NCI-H774 (cell line): ENCODE measurements at regions not wholly inside any gene's neighbourhood (a gene's known extent, or its start where the extent isn't known, plus 50 kb on each side); places are given as distances from the start of the nearest gene placed in this dataset.

Experiments
- DNase-seq: peaks from one replicate; lab custom pipeline; 2025; lab: John Stamatoyannopoulos, UW

DNA sequence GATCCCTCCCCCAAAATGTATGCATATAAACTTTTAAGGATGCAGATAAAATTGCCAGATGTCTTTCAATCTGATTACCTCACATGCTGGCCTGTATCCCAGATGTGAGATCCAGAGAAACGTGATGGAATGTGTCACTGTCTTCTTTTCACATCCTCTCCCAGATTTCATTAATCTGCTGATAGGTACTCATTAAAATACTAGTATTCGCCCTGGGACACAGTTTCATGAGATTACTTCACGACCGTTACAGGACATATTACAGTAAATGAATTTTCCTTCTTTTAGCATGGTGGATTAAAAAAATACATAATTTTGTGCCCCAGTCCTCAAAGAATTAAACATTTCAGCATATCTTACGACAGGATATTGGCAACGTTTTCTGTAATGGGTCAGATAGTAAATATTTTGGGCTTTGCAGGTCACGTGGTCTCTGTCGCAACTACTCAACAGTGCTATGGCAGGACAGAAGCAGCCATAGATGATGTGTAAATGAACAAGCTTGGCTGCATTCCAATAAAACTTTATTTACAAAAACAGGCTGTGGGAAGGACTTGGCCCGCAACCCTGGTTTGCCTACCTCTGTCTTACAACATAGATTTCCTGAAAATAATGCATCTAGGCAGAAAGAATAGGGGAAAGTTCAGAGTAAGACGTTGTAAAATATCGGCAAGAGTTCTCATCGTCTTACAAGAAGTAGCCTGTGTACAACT, 156.0 kb upstream of the DIO3 start:
- no peak for DNase-seq

GRCh38 chr14:101406921-101407320, 154.4 kb upstream of the DIO3 start:
- DNase-seq = no peak

- no peak for DNase-seq
Observed at GRCh38 chr14:101407328-101407727, 154.0 kb upstream of the DIO3 start.

DNA sequence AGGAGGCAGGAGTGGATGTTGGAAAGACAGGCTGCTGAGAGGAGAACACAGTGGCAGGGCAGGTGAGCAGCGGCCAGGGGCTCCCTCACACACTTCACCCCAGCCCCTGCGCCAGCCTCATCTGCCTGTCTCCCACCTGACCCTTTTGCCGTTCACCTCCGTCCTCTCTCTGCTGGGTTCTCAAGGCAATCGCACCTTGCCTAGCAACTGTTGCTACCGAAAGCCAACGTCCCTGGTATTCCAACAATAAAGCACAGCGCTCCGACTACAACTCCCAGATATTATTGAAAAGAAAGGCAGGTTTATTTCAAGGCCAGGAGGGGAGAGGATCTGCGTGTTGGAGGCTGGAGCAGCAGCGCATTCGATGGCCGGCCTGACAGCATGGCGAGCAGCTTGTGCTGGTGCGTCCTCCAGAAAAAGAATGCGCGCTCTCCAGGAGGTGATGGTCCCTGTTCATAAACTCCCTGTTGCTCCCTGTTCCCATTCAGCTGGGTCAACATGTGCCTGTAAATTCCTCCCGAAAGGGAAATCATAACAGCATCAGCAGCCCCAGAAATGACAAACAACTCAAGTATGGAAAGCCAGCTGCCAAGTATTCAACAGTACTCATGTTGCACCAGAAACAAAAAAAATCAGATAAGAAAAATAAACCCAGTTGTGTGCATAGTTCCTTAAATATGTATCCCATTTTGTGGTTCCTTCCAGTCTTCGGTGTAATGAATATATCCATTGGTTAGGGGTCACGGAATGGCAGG, 153.0 kb upstream of the DIO3 start:
- no peak for DNase-seq

DNA sequence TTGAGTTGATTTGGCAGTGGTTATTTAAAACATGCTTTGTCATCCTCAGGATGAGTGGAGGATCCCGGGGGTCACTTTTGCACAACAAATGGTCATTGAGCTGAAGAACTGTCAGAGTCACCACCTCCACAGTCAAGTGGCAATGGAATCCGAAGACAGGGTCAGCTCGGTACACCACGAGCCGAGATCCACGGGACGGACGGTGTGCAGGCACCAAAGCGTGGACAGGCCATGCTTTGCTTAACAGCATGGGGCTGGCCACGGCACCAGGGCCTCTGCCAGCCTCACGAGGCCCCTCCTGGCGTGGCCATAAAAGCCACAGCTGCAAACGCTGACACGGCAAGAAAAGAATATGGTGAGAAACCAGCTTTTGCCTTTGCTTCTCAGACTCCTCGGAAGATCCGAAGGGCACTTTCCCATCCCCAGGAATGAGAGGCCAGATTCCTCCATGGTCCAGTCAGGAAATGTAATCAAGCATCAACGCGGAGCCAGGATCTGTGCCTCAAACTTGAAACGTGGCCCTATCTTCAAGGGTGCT, 152.2 kb upstream of the DIO3 start:
- no peak for DNase-seq

DNA sequence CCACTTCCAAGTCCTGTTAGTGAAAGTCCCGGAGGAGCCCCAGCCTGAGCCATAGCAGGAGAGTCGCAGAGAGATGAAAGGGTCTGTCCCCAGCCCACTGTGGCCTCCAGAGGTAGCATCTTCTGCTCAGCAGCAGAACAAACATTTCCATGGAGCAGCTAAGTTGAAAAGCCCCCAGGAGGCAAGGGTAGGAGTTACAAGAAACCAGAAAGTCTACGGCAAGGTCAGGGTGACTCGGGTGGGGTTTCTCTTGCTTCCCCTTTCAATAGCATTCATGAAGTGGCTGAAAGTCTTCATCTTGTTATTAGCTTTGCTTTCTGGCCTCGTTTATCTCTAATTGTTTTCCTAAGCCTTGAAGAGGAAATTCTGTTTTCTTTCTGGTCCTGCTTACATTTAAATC, 151.2 kb upstream of the DIO3 start:
- DNase-seq = no peak

- no peak for DNase-seq
Observed at GRCh38 chr14:101411151-101411550, 150.1 kb upstream of the DIO3 start.

GRCh38 chr14:101411779-101412178, 149.5 kb upstream of the DIO3 start:
- DNase-seq = no peak

GRCh38 chr14:101412739-101413138, 148.6 kb upstream of the DIO3 start:
- DNase-seq = no peak

DNA sequence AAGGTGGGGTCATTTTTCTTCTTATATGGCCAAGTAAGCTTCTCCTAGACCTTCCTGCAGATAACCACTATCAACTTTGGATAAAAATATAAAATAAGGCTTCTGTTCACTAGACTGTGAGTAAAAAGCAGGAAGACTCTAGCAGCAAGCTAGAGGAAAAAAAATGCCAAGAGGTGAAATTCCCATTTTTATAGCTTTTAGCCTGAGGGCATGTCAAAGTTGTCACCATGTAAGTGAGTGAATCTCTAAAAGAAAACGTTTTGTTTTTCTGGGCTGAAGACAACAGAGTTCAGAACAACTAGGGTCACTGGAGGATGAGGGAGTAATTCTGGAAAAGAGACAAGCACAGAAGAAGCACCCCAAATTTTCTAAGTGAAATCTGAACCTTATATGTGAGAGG, 143.9 kb upstream of the DIO3 start:
- DNase-seq = no peak

GRCh38 chr14:101418601-101419000, 142.7 kb upstream of the DIO3 start:
- no peak for DNase-seq

DNA sequence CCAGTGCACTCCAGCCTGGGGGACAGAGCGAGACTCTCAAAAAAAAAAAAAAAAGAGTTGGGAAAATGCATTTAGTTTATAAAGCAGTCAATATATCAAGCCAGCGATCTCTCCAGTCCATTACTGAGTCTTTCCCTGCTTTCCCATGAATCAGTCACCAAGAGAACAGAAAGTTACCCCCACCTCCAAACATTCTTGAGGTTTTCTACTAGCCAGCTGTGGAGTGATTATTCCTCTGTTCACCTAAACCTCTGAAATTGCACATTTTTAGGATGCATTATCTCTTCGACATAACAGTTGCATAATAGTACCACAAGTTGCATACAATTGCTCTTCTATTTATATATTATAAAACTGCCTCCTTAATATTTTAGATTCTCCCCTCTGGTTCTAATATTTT, 134.8 kb upstream of the DIO3 start:
- no peak for DNase-seq

GRCh38 chr14:101428409-101428808, 132.9 kb upstream of the DIO3 start:
- no peak for DNase-seq

- no peak for DNase-seq
Observed at GRCh38 chr14:101435546-101435945, 125.7 kb upstream of the DIO3 start.

DNA sequence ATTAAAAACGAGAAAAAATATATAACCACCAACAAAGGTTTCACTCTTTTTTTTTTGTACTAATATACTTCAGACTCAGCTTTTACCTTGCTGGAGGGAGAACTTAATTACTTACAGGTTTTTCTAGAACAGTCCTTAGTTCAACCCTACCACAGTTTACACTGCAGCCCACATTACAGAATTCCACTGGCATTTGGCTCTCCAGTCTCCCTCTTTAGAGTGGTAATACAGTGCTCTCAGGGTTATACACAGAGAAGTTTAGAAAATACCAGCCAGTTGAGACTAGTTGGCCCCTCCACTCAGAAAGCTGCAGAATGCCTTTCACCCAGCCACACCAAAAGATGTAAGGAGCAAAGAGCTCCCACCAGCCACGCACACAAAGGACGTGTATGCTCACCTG, 122.3 kb upstream of the DIO3 start:
- no peak for DNase-seq

- no peak for DNase-seq
Observed at GRCh38 chr14:101440496-101440895, 120.8 kb upstream of the DIO3 start.

GRCh38 chr14:101441710-101442109, 119.6 kb upstream of the DIO3 start:
- no peak for DNase-seq

DNA sequence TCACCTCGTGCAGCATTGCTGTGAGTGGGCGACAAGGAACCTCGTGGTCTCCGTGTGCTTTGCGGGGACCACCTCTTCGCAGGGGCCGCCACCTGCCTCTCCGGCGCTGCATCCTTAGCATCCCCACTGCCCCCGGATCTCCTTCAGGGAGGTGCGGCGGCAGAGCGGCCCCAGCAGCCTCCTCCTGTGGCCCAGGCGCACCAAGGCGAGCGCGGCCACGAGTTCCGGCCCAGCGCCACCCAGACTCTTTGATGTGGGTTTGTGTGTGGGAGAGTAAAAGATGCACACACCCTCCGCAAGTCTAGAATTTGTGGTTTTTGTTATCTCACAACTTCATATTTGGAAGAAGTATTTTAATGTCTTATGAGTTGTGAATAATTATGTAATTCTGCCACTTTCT, 118.8 kb upstream of the DIO3 start:
- no peak for DNase-seq

DNA sequence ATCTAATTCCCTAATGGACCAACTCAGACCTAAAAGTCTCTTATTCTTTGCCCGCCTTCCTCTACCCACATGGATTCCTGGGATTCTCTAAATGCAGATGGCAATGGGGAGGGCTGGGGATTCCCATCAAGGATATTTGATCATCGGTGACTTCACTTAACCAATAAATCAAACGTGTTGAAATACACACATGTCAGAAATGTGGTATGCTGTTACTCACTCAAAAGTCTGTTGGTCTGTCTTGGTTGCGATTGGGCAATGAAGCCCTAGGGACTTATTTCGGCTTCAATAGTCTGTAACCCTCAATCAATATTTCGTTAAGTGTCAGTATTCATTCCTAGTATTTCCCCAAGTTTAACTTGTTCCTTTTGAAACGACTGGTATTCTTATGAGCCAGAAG, 117.2 kb upstream of the DIO3 start:
- no peak for DNase-seq

GRCh38 chr14:101445278-101445677, 116.0 kb upstream of the DIO3 start:
- DNase-seq = no peak

DNA sequence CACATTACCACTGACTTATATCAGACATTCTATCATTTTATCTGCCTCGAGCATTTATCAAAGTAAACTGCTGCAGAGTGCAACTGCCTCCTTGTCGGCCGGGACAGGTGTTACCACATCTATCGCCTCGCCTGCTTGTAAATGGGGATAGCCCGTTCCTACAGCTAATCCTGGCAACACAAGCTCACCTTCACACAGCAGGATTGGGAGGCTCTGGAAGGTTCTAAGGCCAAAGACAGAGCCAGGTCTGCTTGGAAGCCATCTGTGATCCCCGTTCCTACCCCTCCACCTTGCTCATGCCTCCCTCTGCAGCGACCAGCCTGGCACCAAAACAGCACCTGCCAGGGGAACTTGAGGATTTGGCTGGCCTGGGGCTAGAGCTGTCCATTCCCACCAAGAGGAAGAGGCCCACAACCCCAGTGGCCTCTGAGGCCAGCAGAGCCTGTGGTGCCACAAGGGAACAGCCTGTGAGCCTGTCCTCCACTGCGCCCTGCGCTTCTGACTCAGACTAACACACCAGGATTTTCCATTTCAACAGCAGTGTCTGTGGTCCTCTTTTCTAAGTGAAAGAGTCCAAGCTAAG, 114.8 kb upstream of the DIO3 start:
- no peak for DNase-seq

GRCh38 chr14:101449114-101449513, 112.2 kb upstream of the DIO3 start:
- no peak for DNase-seq

GRCh38 chr14:101451166-101451565, 110.1 kb upstream of the DIO3 start:
- DNase-seq = no peak
